ENCODE measurements at regions not wholly inside any gene's neighbourhood (a gene's known extent, or its start where the extent isn't known, plus 50 kb on each side); places are given as distances from the start of the nearest gene placed in this dataset.

DNA sequence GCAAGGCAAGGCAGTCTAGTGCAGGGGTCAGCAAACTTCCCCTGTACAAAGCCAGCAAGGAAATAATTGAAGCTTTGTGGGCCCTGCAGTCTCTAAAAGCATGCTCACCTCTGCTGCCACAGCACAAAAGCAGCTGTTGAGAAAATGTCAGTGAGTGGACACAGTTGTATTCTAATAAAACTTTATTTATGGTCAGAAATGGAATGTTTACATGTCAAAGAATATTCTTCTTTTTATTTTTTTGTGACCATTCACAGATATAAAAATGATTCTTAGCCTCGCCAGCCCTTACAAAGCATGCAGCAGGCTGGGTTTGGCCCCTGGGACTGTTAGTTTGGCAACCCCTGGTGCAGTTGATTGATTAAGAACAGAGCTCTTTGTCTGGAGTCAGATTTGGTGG, 192.4 kb downstream of the BUB3 start:
- Histone ChIP-seq H4K20me1 (replicated peaks; ENCODE audit: control insufficient read depth, insufficient read depth, low read length) (no peaks in the 10 kb centered on the region), H3K9me3 (replicated peaks; ENCODE audit: control insufficient read depth, insufficient read depth, low read depth, low read length) (no peaks in the 10 kb centered on the region), H3K27me3 (ENCODE audit: control insufficient read depth in 2 of 2, insufficient read depth in 2 of 2, low read length in 2 of 2) (peaks cover 7 to 45% of the 10 kb centered on the region in 2 experiments; a peak in 3 of 5 replicates), H3K4me1 (replicated peaks in 1 of 2; ENCODE audit: control insufficient read depth in 2 of 2, insufficient read depth in 2 of 2, low read length in 2 of 2) (no peaks in the 10 kb centered on the region), H3K36me3 (ENCODE audit: control insufficient read depth, insufficient read depth, low read length) (no peaks in the 10 kb centered on the region), H3K9ac (ENCODE audit: insufficient read depth in 1 of 2, low read depth in 2 of 2, low read length in 2 of 2) (no peak overlapping the region), H3K9me1 (ENCODE audit: control insufficient read depth, insufficient read depth, low read length) (no peaks in the 10 kb centered on the region), H3K79me2 (ENCODE audit: control insufficient read depth, insufficient read depth, low read length) (no peaks in the 10 kb centered on the region), H3K4me2 (ENCODE audit: insufficient read depth, low read length) (no peak overlapping the region), H3K27ac (ENCODE audit: extremely low read depth, low read depth, low read length) (no peak overlapping the region), H2AFZ (ENCODE audit: low read depth, low read length) (no peak overlapping the region), H3K4me3 (no peak overlapping the region)
- in situ Hi-C loops (cut with MboI), result no loop called here
- no TSS peak for BruUV-seq (replicated peaks)
- intact Hi-C loops (cut with micrococcal nuclease), result no loop called here
- ChIA-PET POLR2A (no interaction called here), CTCF (ENCODE audit: low intra/inter-chr PET ratio) (no interaction called here)
- FAIRE-seq (no peak), DNase-seq (ENCODE audit: extremely low read depth in 1 of 4, low spot score in 3 of 4) (no peak), ATAC-seq (no peak)
- TF ChIP-seq ZBTB40 (IDR thresholded peaks at IDR 0.05), result peak; percentile 53
- no peak for TF ChIP-seq ZBTB40 (CRISPR knock-in tag; IDR thresholded peaks at IDR 0.05)
- TF ChIP-seq NR2F6 (CRISPR knock-in tag; IDR thresholded peaks at IDR 0.05), result no peak
- 0% methylated on average over 1 of the region's 1 CpG for WGBS (ENCODE audit: insufficient coverage, low coverage, missing lambda C conversion rate)
